HG03103 (cell line): ENCODE measurements at regions not wholly inside any gene's neighbourhood (a gene's known extent, or its start where the extent isn't known, plus 50 kb on each side); places are given as distances from the start of the nearest gene placed in this dataset.
"Not testable (repeated sequence)": the region's sequence is repeated elsewhere in the genome, so short reads cannot be mapped to it uniquely, and the experiment has no call there.

Source experiments
- ATAC-seq: cut with Tn5 transposase; IDR thresholded peaks from one replicate; pipeline ENCODE4 v1.9.1; 2021; ENCODE audit warnings: low read depth; ENCODE audit not compliant: unreplicated experiment

DNA sequence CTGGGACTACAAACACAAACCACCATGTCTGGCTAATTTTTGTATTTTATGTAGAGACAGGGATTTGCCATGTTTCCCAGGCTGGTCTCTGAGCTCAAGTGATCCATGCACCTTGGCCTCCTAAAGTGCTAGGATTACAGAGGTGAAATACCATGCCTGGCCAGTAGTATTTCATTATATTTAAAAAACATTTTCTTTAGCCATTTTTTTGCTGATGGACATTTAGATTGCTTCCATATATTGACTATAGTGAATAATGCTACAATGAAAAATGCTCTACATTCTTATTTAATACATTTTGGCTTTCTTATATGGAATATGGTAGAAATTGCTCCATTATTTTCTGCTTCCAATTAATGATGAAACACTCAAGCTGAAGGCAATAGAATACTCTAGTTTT is 1439.7 kb downstream of the FSTL5 start:
- no peak for ATAC-seq

GRCh38 chr4:160745126-160745525 is 1418.7 kb downstream of the FSTL5 start:
- ATAC-seq: no peak

DNA sequence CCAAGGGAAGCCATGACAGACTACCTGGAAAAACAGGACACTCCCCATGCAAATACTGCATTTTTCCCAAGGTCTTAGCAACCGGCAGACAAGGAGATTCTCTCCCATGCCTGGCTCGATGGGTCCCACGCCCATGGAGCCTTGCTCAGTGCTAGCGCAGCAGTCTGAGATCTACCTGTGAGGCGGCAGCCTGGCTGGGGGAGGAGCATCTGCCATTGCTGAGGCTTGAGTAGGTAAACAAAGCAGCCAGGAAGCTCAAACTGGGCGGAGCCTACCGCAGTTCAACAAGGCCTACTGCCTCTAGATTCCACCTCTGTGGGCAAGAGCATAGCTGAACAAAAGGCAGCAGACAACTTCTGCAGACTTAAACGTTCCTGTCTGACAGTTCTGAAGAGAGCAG is 1417.2 kb downstream of the FSTL5 start:
- ATAC-seq: not testable (repeated sequence)

DNA sequence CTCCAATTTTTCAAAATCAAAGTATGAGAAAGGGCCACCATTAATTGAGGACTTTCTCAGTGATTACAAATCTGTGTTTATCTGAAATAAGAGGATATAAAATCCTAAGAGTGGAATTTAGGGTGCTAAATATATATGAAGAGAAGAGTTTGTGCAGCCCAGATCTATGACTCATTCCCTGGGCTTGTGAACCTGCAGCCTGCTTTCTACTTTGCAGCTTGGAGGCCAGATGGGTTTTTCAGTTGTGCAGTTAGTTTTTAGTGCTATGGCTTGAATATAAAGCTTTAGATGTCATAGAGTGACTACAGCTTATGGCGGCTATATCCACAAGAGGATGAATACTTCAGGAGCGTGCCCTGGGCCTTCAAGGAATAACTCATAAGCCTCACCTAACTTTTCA is 1391.1 kb downstream of the FSTL5 start:
- ATAC-seq: no peak

DNA sequence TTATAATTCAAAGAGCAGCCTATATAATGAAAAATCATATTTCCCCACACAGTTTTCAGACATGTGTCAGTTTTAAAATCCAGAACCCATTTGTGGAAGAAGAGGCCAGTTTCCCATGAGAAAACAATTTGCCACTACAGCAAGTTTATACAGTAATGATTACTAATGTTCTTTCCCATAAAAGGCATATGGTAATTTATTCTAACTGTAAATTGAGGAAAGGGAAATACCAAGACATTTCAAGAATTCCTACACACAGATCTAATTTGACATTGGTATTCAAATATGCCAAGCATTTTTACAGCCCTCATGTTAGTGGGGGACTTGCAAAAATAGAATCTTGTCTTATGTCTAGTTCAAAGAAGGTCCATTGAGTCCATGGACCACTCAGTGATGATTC is 1368.6 kb downstream of the FSTL5 start:
- no peak for ATAC-seq

GRCh38 chr4:160808174-160808573 is 1355.6 kb downstream of the FSTL5 start:
- no peak for ATAC-seq

GRCh38 chr4:160809576-160809975 is 1354.2 kb downstream of the FSTL5 start:
- no peak for ATAC-seq

DNA sequence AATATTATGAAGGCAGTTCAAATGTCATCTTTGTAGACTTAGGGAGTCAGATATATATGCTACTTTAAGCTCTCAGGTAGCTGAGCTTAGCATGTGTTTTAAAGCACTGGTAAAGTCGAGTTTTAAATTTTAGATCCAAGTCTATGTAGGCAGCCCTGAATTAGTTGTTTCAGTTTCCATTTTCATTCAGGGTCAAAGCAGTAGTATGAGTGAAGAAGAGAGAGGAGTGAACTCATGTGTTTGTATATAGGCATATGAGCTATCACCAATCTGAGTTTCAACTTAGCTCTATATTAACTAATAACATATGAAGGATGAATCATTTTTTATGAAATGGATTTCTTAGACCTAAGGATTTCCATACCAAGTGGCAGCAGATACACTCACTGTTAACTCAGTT is 1353.4 kb downstream of the FSTL5 start:
- no peak for ATAC-seq

DNA sequence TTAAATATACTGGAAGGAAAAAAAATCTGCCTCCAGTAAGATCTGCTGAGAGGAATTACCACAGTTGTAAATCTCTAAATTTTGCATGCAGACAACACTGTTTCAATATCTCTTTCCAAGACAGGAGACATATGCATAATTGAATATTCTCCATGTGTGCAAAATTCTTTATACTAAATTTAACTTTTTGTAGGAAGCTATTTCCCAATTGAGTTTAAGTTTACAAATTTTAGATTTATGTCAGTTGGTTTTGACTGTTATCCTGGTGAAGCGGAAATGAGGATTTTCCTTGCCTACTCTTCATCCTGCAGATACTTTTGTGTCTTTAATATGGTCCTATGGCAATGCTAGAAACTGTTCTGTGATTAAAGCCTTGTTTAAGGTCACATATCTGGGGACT is 1352.9 kb downstream of the FSTL5 start:
- ATAC-seq: no peak

GRCh38 chr4:160811956-160812355 is 1351.8 kb downstream of the FSTL5 start:
- no peak for ATAC-seq

DNA sequence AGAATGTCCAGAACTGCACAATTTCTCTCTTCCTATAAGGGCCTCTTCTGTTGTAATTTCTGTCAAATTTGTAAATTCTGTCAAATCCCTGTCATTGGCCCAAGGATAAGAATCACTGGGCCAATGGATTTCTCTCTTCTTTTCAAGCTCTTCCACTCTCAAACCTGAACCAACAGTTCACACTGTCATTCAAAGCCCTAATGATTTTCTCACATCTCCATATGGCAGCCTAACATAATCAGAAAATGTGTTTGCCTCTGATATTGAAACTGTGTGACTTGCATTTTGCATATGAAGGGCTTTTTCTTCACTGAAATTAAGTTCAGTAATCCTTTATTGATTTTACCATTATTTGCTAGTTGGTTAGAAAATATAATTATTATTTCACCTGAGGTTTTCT is 1349.1 kb downstream of the FSTL5 start:
- no peak for ATAC-seq

- no peak for ATAC-seq
Measured at GRCh38 chr4:160818571-160818970, 1345.2 kb downstream of the FSTL5 start.

GRCh38 chr4:160819791-160820190 is 1344.0 kb downstream of the FSTL5 start:
- no peak for ATAC-seq

DNA sequence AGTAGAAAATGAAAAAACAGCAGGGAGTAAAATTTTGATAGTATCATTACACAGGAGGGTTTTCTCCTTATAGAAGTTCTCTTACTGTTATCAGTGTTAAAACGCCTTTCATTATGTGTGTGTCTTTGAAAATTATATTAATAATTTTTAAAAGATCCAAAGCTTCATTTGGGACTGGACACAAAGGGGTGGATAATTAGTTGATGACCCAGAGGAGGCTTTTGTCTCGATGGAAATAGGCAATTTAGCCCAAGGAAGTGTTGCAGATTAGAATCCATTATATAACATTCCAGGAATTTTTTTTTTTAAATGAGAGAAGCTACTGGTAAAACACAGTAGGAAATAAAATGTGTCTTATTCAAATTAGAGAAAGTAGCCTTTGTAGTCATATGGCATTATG is 1339.3 kb downstream of the FSTL5 start:
- no peak for ATAC-seq

DNA sequence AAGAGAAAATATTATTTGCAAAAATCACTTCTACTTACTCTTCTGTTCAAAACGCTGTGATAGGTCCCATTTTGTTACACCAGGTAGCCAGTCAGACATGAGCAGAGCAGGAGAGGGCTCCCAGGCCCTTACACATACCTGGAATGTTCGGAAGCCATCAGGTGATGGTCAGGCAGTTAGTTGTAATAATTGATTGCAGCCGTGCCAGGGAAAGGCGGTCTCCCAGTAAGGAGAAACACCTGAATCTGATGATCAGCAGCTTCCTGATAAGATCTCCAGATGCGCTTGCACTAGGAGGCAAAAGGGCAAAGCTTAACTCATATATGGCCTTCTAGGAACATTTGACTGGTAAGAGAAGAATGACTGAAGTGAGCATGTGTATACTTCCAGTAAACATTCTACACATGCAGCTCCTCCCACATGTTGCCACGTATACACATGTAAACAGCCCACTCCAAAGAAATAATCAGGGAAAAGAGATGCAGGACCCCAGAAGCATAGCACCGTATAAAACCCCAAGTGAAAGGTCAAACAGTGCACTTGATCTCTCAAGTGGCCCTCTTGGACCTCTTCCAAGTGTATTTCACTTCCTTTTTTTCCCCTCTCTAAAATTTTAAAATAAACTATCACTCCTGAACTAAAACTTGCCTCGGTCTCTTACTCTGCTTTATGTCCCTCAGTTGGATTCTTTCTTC is 1338.0 kb downstream of the FSTL5 start:
- ATAC-seq: no peak

- ATAC-seq: no peak
Measured at GRCh38 chr4:160826339-160826679, 1337.5 kb downstream of the FSTL5 start.

- ATAC-seq: no peak
Measured at GRCh38 chr4:160831165-160831922, 1332.5 kb downstream of the FSTL5 start.

- no peak for ATAC-seq
Measured at GRCh38 chr4:160835789-160836188, 1328.0 kb downstream of the FSTL5 start.

- no peak for ATAC-seq
Measured at GRCh38 chr4:160836431-160836830, 1327.4 kb downstream of the FSTL5 start.

DNA sequence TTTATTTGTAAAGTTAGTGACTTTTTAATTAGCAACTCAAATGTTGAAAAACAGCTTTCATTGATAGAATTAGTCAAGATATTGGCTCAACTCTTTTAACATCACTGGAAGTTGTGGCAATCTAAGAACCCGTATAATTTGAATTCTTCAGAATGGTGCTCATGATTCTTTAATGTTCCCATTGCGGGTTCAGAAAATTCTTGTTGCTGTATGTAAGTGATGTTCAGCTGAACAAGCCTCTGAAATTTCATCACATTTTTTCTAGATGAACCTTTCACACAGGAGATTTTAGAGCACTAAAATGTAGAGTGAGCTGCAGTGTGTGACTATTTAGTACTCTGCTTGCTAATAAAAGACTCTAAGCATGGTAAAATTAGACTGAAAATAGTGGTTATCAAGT is 1317.7 kb downstream of the FSTL5 start:
- ATAC-seq: no peak

DNA sequence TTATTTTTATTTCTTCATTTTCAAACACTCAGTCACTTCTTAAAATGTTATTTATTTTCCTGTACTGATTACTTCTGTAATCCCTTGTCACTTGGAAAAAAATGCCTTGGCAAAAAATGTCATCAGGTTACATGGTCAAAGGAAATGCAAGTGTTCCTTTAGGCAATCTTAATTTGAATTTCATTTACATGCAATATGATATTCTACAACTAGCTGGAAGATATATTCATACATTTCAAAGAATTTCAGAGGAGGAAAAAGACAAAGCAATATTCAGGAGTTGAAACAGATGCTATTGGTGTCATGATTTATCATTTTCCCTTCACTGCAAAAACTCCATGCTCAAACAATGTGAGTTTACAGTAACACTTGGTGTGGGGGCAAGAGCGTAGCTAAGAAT is 1316.6 kb downstream of the FSTL5 start:
- no peak for ATAC-seq

- no peak for ATAC-seq
Measured at GRCh38 chr4:160848489-160848888, 1315.3 kb downstream of the FSTL5 start.
